Right ventricle myocardium superior (tissue), 1 donor: ENCODE measurements at regions not wholly inside any gene's neighbourhood (a gene's known extent, or its start where the extent isn't known, plus 50 kb on each side); places are given as distances from the start of the nearest gene placed in this dataset.
"Not testable (repeated sequence)": the region's sequence is repeated elsewhere in the genome, so short reads cannot be mapped to it uniquely, and the experiment has no call there.

Source experiments
- ATAC-seq: fragments of 200-7000 bp; cut with Tn5 transposase; one replicate; pipeline ENCODE4 v1.9.1; 2020; ENCODE audit warnings: mild to moderate bottlenecking; ENCODE audit not compliant: poor library complexity
- DNase-seq: peaks from one replicate; pipeline ENCODE4 v3.0.0-alpha.2; 2020
- intact Hi-C: fragments of 100-400 bp; cut with DNase I; formaldehyde crosslinking; loops from one replicate; pipeline ENCODE4 v1.11.2; 2022
- donor health status: DM: no; HTN: yes; CAD: no; lungs with severe emphysema.

DNA sequence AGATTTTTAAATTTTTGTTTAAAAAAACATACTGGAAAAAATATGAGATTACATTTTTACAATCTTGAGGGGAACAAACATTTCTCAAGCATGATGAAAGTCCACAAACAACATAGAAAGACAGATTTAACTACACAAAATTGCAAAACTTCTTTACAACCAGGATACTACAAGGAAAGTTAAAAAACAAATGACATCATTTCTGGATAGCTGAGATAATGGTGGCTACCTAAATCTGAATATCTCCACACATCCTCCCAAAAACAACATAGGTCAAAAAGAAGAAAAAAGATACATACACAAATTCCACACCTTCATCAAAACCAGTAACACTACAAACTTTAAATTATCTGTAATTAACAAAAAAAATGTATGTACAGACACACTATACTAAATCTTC, 120.8 kb upstream of the TNPO1 start:
- intact Hi-C loops = no loop called here
- DNase-seq = no peak
- ATAC-seq = no peak

DNA sequence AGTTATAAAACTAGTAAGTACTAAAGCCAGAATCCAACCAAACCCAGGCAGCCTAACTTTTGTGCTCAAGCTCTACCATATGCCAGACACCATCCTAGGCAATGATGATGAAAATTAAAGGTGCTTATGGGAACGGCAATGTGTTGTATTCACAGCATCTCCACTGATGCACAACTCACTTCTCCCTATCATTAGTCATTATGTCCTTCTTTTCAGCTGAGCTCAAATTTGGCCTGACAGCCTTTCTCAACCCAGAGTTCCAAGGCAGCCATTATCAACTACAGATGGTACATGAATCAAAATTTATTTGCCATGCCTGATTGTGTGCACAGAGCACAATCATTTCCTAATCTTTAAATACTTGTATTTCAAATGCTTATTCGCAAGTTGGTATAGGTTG, 121.6 kb upstream of the TNPO1 start:
- ATAC-seq = no peak

DNA sequence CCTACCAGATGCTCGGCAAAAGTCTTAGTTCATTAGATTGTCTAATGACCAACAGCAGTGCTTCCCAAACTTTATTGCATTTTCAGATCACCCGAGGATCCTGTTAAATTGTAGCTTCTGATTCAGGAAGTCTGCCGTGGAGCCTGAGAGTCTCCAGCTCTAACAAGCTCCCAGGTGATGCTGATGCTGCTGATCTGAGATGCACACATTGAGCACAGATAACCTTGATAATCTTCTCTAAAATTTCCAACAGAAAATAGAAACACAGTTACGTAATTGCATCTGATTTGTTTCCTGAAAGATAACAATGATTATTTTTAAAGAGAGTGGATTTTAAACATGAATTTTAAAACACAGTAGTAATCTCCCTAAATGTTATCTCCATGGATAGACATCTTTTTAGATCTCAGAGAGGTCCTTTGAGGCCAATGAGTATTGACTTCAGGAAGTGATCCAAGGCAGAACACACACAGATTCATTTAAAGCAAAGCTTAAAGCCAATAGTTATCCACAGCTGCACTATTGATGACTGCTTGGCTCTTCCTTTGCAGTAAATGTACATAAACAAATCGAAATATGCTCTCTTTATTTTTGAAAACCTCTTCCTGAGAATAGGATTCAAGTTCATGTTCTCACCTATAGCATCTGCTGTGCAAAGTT, 122.8 kb upstream of the TNPO1 start:
- intact Hi-C loops = no loop called here
- DNase-seq (no peak), ATAC-seq (no peak)

More for the DNA sequence above, 121.6 kb upstream of the TNPO1 start:
- intact Hi-C loops = no loop called here
- DNase-seq = no peak

DNA sequence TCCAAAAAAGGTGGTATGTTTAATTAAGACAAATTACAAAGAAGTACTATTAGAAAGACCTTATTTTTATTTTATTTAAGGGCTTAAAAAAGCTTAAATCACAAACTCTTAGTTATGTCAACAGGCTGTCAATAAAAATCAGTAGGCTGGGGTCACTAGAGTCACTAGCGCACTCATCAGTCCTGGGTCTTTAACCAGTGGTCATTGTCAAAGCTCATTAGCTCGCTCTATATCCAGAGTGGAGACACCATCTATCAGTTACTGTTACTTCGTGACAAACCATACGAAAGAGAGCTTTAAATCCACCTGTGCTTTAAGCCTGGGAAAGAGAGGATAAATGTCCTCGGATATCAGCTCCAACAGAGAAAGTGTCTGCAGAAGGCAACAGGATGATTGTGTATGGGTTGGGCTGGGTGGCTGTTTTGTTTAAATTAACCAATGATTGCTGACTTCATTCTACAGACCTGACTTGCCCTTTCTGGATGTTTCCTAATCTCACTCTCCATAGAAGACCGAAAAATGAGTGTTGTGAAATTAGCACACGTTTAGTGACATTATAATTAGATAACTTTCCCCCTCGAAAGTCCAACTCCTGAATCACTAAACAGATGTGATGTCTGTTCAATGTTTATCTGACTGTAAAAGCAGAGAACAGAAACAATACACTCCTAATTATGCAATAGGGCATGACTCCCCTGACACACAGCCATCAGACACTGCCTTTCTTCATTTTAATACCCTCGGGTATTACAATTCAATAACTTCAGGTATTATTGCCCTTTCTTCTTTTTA, 123.6 kb upstream of the TNPO1 start:
- intact Hi-C loops = no loop called here
- no peak for DNase-seq
- ATAC-seq = no peak

DNA sequence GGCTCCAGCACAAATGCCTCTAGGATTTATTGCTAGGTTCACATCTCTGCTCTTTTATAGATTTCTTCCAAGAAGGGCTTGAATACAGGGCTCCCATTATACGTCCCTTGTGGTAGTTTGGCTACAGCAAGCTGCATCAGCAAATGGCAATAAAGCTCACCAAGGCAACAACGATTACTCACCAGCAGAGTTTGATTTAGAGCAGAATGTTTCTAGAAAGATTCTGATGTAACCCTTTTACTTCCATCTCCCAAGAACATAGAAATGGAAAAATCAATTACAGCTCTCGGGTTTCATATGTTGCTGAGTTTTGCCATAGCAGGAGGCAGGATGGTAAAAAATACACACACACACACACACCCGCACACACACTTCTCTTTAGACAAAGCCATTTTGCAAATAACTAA, 124.2 kb upstream of the TNPO1 start:
- no peak for ATAC-seq
- DNase-seq = no peak
- intact Hi-C loops = no loop called here

DNA sequence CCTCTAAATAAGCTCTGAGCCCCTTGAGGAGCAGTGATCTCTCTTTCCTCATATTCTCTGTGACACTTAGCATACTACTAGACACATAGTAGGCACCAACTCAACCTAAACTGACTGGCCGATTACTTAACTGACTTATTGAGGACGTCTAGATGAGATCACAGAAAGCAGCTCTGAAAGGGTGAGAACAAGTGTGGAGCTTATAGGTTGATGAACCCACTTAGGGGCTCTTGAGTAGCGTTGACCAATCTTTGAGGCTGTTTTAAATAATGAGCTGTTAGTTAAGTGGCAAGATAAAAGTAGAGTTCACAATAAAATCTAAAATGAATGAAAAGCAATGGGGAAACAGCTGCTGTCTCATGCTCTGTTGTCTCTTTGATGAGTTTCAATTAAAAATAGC, 124.7 kb upstream of the TNPO1 start:
- no peak for ATAC-seq
- intact Hi-C loops = no loop called here
- no peak for DNase-seq

DNA sequence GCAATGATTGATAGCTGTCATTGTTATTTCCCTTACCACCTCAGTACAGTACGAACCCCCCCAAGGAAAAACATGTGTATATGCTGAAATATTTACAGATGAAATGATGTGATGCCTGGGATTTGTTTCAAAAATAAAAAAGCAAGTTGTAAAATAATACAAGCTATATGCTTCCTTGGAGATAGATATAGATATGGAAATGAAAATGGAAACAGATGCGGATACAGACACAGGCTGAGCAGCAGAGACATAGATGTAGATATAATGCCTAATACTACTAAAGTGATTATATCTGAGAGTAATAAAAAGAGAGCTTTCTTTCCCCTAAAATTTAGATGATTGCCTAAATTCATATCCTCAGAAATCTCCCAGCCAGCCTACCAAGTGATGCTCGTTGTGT, 127.5 kb upstream of the TNPO1 start:
- DNase-seq (no peak), ATAC-seq (no peak)
- intact Hi-C loops = no loop called here

DNA sequence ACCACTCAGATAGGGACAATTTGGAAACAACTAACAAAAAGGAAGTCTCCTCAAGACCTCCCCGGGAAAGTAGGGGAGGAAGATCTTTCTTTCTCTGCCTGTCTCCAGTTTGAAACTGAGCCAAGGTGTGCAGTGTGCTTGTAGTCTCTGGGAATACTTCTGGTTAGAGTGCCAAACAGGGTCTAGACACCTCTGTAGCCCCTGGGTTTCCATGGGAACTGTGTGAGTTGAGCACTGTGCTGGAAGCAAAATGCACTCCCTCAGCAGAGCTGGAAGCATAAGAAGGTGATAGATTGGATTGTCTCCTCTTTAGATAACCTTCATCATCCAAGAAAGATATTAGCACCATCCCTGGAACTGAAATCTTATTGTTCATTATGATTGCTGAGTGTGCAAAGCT, 129.2 kb upstream of the TNPO1 start:
- ATAC-seq = no peak
- DNase-seq = no peak
- intact Hi-C loops = no loop called here

DNA sequence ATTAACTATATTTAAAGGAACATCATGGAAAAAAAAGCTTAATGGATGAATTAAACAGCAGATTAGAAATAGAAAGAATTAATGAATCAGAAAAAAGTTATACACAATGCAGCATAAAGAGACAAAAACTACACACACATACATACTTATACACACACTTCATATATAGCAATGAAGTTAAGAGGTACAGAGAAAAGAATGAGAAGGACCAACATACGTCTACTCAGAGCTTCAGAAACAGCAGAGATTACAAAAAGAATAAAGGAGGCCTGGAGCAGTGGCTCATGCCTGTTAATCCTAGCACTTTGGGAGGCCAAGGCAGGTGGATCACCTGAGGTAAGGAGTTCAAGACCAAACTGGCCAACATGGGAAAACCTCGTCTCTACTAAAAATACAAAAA, 133.9 kb upstream of the TNPO1 start:
- ATAC-seq (no peak), DNase-seq (no peak)
- intact Hi-C loops = no loop called here

DNA sequence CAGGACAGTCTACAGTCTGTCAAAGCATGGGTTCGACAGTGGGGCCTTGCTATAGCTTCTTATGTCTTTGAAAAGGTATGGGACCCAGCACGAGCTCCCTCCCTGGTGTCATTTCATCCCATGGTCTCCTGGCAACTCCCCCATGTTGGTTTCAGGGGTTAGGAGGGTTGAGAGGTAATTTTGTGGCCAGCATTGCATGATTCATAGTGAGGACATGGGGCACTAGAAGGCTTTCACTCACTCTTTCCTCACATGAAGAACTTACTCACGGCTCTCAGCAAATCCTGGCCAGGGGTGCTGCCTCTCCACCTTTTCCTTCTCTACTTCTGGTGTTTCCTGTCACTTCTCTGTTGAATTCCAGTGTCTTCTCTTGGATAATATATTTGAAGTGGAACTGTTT, 134.7 kb upstream of the TNPO1 start:
- ATAC-seq = no peak
- no peak for DNase-seq
- intact Hi-C loops = no loop called here

DNA sequence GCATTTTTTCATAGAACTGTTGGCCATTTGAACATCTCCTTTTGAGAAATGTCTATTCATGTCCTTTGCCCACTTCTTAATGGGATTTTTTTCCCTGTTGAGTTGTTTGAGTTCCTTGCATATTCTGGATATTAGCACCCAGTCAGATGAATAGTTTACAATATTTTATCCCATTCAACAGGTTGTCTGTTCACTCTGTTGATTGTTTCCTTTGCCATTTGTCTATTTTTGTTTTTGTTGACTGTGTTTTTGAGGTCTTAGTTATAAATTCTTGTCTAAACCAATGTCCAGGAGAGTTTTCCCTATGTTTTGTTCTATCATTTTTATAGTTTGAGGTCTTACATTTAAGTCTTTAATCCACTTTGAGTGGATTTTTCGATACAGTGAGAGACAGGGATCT, 139.0 kb upstream of the TNPO1 start:
- DNase-seq (no peak), ATAC-seq (no peak)
- intact Hi-C loops = no loop called here

DNA sequence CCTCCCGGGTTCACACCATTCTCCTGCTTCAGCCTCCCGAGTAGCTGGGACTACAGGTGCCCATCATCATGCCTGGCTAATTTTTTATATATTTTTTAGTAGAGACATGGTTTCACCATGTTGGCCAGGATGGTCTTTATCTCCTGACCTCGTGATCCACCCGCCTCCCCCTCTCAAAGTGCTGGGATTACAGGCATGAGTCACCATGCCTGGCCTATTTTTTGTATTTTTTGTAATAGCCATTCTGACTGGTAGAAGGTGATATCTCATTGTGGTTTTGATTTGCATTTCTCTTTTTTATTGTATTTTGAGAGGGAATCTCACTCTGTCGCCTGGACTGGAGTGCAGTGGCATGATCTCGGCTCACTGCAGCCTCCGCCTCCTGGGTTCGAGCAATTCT, 139.6 kb upstream of the TNPO1 start:
- DNase-seq, intact Hi-C loops, ATAC-seq: not testable (repeated sequence)

DNA sequence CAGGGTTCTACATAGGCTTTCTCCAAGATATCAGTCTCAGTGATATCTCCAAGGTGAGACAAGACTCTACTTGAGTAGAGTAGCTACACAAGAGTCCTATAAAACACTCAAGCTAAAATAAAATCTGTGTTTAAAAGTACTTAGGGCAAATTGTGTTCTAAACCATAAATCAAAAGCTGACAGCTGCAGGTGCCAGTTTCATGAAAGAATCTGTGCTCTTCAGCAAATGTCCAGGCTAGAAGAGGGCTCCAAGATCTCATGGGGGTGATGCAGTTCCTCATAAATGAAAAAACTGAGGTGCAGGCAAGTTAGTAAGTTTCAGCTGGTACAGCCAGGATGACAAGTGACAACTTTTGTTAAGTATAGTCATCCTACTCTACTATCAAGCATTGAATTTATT, 142.8 kb upstream of the TNPO1 start:
- intact Hi-C loops = no loop called here
- DNase-seq (no peak), ATAC-seq (no peak)

DNA sequence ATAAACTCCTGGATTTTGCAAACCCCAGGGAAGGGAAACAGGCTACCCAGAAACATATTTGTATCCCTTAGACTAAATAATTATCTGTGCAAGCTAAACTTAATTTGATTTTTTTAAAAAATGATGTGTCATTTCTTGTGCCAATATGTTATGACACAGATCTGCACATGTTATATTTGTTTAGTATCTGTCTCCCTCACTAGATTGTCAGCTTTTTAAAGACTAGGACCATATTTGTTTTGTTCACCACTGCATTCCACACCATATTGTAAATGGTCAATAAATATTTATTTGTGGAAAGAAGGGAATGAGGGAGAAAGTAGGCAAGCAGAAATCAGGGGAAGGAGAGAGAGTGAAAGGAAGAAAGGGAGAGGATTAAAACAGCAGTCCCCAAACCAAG, 143.3 kb upstream of the TNPO1 start:
- no peak for DNase-seq
- intact Hi-C loops = no loop called here
- no peak for ATAC-seq

DNA sequence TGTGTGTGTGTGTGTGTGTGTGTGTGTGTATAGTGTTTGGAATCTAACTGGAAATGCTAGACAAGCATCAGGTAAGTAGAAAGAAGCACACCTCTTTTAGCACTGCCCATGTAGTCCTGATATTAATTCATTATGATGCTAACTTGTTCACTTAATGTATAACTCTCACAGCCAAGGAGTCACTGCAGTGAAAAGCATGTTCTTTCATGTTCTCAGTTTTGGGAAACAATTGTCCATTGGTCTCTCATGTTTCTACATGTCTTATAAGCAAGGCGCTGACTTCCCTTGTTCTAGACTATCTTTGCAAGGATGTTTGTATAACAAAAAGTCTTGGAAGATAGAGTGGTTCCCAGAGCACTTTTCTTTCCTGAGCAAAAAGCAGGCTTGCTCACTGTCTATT, 148.8 kb upstream of the TNPO1 start:
- no peak for ATAC-seq
- intact Hi-C loops = no loop called here

DNA sequence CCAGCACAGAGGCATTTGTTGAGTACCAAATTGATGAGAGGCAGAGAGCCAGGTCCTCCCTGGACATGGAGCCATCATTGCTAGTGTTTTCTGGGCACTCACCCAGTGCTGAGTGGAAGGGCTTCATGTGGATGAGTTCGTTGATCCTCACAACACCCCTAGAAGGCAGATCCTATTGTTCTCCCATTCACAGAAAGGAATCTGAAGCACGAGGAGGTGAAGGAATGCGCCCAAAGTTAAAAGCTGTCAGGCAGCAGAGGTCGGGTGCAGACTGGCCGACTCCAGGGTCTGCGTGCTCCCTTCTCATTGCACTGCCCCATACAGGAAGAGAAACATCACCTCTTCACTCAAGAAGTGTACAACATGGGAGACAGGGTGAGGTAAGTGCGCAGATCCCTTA, 153.5 kb upstream of the TNPO1 start:
- intact Hi-C loops = no loop called here
- DNase-seq (no peak), ATAC-seq (no peak)

More for the DNA sequence above, 148.8 kb upstream of the TNPO1 start:
- no peak for DNase-seq

DNA sequence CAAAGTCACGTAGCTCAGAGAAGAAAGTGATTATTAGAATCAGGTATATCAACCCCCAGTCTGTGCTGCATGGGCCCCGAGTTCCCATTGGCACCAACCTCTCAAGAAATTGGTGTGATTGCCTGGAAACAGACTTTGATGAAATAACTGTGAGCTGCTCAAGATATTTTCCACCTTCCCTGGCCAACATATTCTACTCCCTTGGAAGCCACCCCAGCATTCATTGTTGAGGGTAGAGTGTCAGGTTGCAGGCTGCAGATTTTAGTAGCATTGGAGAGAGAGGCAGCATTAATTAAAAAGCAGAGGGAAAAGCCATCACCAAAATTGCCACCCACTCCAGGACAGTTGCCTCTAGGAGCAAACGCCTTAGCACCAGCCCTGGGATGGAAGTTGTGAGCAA, 154.2 kb upstream of the TNPO1 start:
- intact Hi-C loops = no loop called here
- ATAC-seq (no peak), DNase-seq (no peak)

DNA sequence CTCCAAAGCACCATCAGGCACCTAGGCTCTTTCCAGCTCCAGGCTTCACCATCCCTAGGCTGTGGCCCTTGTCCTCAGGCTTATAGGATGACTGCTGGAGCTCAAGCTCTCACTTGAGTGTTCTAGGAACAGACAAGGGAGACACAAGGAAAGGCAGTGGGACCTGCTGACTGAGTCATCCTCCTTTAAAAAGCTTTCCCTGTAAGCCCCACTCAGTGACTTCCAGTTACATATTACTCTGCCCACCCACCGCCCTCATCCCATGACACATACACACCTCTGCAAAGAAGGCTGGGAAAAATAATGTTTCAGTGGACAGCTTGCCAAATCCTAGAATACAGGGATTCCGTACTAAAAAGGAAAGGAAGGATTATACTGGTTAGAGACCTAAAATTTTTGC, 154.2 kb upstream of the ZNF366 start:
- no peak for ATAC-seq
- intact Hi-C loops = no loop called here
- DNase-seq = no peak

DNA sequence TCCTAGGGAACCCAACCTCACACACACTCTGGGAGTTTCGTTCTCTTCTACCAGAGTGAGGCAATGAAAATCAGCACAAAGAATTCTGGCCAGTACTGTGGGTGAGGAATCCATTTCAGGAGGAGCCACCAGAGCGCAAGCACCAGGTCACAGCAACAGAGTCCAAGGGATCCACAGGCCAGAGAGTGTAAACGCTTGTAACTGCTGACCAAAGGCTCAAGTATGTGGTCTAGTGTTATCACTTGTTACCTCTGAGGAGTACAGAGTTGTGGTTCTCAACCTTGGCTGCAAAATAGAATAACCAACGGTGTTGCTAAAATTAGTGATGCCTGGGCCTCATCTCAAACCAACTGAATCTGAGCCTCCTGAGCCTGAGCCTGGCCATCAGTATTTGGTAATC, 152.5 kb upstream of the ZNF366 start:
- ATAC-seq (no peak), DNase-seq (no peak)
- intact Hi-C loops = no loop called here

DNA sequence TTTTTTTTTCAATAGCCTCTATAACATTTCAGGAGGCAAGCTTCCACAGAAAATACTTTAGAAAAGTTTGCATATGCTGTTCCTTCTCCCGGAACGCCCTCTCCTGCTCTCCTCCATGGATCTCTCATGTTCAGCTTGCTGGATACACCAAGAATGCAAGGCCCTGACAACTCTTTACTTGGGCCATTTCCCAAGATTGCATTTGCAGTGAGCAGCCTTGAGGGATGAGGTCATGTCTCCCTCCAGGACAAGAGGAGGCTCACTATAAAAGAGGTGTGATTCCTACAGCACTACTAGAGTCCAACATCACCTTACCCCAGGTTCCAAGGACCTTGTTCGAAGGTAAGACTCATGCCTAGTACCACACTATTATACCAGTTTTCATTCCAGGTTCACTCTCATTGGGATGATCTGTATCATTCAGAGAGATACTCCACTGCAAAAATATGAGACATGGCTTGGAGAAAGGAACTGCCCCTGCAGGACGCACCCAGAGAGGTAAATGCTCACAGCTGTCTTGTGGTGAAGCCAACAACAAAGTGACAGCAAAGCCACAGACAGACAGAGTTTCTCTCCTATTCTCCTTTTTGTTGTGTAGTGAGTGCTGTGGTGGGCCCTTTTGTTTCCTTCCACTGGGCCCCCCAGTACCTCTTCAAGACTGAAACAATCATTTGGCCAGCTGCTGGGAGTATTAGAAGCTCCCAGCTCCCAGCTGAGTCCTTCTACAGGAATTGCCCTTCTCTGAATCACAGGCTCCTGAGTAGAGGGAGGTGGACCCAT, 151.7 kb upstream of the ZNF366 start:
- no peak for ATAC-seq

More for the DNA sequence above, 151.7 kb upstream of the ZNF366 start:
- intact Hi-C loops = no loop called here
- DNase-seq = no peak
